Chondrocyte (in vitro differentiated cells): ENCODE measurements at regions not wholly inside any gene's neighbourhood (a gene's known extent, or its start where the extent isn't known, plus 50 kb on each side); places are given as distances from the start of the nearest gene placed in this dataset.

ENCODE experiments used
- DNase-seq: peaks from one replicate; pipeline ENCODE4 v3.0.0; 2021; ENCODE audit warnings: mixed read lengths, low spot score
- H3K27ac Mint-ChIP-seq: one replicate; pipeline ENCODE4 v1.8.0; 2021; ENCODE audit warnings: mild to moderate bottlenecking, moderate library complexity, mixed read lengths; ENCODE audit not compliant: unreplicated experiment
- H3K27me3 Mint-ChIP-seq: 2 replicates; pipeline ENCODE4 v1.8.0; 2021; ENCODE audit warnings: low read depth, mixed read lengths
- H3K36me3 Mint-ChIP-seq: 2 replicates; pipeline ENCODE4 v1.8.0; 2021; ENCODE audit warnings: low read depth, mixed read lengths
- H3K4me1 Mint-ChIP-seq: 2 replicates; pipeline ENCODE4 v1.8.0; 2021; ENCODE audit warnings: low read depth, mild to moderate bottlenecking, mixed read lengths
- H3K4me3 Mint-ChIP-seq: one replicate; pipeline ENCODE4 v1.8.0; 2021; ENCODE audit warnings: mild to moderate bottlenecking, moderate library complexity, mixed read lengths; ENCODE audit not compliant: unreplicated experiment
- H3K9me3 Mint-ChIP-seq: 2 replicates; pipeline ENCODE4 v1.8.0; 2021; ENCODE audit warnings: low read depth, mixed read lengths
- TF ChIP-seq, protein P1 (sequence below): fragments of 200-600 bp; sonication (generic); IDR thresholded peaks from 2 replicates; pipeline ENCODE4 v1.5.0; 2021; ENCODE audit warnings: antibody characterized with exemption, mild to moderate bottlenecking, moderate library complexity

DNA sequence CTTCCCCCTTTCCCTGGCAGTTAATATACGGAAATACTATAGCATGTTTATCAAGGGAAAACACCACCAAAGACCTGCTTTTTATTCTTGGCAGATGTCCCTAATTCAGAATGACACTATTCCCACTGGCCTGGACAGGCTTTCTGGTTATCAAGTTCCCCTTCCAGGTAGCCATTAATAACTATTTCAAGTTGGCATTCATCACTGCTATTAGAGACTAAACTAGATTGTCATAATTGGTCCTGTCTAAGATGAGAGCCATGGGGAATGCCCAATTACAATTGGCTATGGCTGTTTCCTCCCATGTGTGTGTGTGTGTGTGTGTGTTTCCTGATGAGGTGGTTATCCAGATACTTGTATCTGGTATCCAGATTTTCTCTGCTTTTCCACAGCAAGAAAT lies 608.1 kb downstream of the SQOR start:
- H3K27me3 Mint-ChIP-seq: peaks cover 4% of the 10 kb centered on the region
- no peak for DNase-seq
- no peak overlapping the region for H3K4me3 Mint-ChIP-seq
- H3K36me3 Mint-ChIP-seq: no peaks in the 10 kb centered on the region
- no peaks in the 10 kb centered on the region for H3K4me1 Mint-ChIP-seq
- H3K9me3 Mint-ChIP-seq: no peaks in the 10 kb centered on the region
- TF ChIP-seq, protein P1, sequence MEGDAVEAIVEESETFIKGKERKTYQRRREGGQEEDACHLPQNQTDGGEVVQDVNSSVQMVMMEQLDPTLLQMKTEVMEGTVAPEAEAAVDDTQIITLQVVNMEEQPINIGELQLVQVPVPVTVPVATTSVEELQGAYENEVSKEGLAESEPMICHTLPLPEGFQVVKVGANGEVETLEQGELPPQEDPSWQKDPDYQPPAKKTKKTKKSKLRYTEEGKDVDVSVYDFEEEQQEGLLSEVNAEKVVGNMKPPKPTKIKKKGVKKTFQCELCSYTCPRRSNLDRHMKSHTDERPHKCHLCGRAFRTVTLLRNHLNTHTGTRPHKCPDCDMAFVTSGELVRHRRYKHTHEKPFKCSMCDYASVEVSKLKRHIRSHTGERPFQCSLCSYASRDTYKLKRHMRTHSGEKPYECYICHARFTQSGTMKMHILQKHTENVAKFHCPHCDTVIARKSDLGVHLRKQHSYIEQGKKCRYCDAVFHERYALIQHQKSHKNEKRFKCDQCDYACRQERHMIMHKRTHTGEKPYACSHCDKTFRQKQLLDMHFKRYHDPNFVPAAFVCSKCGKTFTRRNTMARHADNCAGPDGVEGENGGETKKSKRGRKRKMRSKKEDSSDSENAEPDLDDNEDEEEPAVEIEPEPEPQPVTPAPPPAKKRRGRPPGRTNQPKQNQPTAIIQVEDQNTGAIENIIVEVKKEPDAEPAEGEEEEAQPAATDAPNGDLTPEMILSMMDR: no peak
- H3K27ac Mint-ChIP-seq: no peak overlapping the region

DNA sequence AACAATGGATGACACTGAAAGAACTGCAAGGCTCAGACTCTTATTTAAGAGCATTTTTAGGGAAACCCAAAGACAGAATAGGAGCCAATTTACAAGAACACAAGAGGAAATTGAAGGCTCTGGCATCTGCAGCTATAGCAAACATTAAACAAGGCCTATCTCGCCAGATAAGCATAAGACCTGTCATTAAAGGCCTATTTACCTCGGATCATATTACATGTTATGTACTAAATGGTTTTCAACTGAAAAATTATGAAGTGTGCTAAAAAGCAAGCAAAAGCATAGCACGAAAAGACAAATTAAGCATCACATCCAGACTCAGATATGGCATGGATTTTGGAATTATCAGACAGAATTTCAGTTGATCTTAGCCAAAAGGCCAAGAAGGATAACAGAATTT lies 617.1 kb downstream of the SQOR start:
- Mint-ChIP-seq H3K4me3 (no peak overlapping the region), H3K4me1 (no peaks in the 10 kb centered on the region), H3K27me3 (no peaks in the 10 kb centered on the region), H3K9me3 (no peaks in the 10 kb centered on the region), H3K27ac (no peak overlapping the region), H3K36me3 (no peaks in the 10 kb centered on the region)
- DNase-seq: no peak
- TF ChIP-seq, protein P1: no peak

- peaks cover 9% of the 10 kb centered on the region for H3K9me3 Mint-ChIP-seq
- no peaks in the 10 kb centered on the region for H3K4me1 Mint-ChIP-seq
- TF ChIP-seq, protein P1: no peak
- H3K36me3 Mint-ChIP-seq: no peaks in the 10 kb centered on the region
- no peak overlapping the region for H3K27ac Mint-ChIP-seq
- no peak overlapping the region for H3K4me3 Mint-ChIP-seq
- no peaks in the 10 kb centered on the region for H3K27me3 Mint-ChIP-seq
- DNase-seq: no peak
Measured at GRCh38 chr15:46258056-46258455, 623.2 kb downstream of the SQOR start.

DNA sequence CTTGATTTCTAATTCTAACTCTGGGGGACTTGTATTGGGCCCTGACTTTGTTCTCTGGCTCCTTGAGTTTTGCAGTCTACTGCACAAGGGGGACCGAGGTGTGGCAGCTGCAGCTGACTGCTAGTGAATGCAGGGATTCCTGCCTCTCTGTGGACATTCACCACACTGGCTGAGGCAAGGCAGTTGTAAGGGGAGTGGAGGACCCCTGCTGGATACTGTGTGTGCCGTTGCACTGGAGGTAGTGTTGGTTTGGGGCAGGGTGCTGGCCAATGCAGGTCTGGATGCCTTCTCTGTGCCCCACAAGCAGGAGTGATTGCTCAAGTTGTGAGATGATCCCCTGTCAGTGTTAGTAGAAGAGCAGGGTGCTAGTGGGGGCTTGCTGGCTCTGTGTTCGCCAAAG lies 626.1 kb downstream of the SQOR start:
- H3K27me3 Mint-ChIP-seq: no peaks in the 10 kb centered on the region
- DNase-seq: no peak
- H3K36me3 Mint-ChIP-seq: no peaks in the 10 kb centered on the region
- peaks cover 15% of the 10 kb centered on the region for H3K9me3 Mint-ChIP-seq
- no peak overlapping the region for H3K27ac Mint-ChIP-seq
- no peaks in the 10 kb centered on the region for H3K4me1 Mint-ChIP-seq
- TF ChIP-seq, protein P1: no peak
- H3K4me3 Mint-ChIP-seq: no peak overlapping the region

GRCh38 chr15:46265664-46266347 lies 631.0 kb downstream of the SQOR start:
- TF ChIP-seq, protein P1: no peak
- no peak overlapping the region for H3K4me3 Mint-ChIP-seq

More at GRCh38 chr15:46265664-46266347, 631.0 kb downstream of the SQOR start:
- no peak for DNase-seq
- H3K4me1 Mint-ChIP-seq: no peaks in the 10 kb centered on the region
- H3K9me3 Mint-ChIP-seq: peaks cover 7% of the 10 kb centered on the region
- H3K27ac Mint-ChIP-seq: no peak overlapping the region
- no peaks in the 10 kb centered on the region for H3K36me3 Mint-ChIP-seq
- H3K27me3 Mint-ChIP-seq: no peaks in the 10 kb centered on the region
